CD4-positive, alpha-beta T cell (primary cell): ENCODE measurements at regions not wholly inside any gene's neighbourhood (a gene's known extent, or its start where the extent isn't known, plus 50 kb on each side); places are given as distances from the start of the nearest gene placed in this dataset.

Experiments
- ATAC-seq: fragments of 200-7000 bp; cut with Tn5 transposase; one replicate; pipeline ENCODE4 v1.10.0; 2022; ENCODE audit warnings: mild to moderate bottlenecking; ENCODE audit not compliant: poor library complexity
- CTCF ChIA-PET: fragments of 350-600 bp; sonication (Branson Sonifier 250); formaldehyde crosslinking; loops from one replicate; lab custom pipeline; 2021; ENCODE audit warnings: antibody characterized with exemption, inconsistent platforms; lab: Charles Lee
- POLR2A ChIA-PET: fragments of 350-600 bp; sonication (Branson Sonifier 250); formaldehyde crosslinking; loops from one replicate; lab custom pipeline; 2021; ENCODE audit warnings: antibody characterized with exemption, inconsistent platforms; lab: Charles Lee
- DNase-seq, 14 experiments: peaks; one replicate each; pipeline ENCODE4 v3.0.0-alpha.2; 2013 to 2020; ENCODE audit warnings: mixed read lengths in 2 of 14
- H3K27ac ChIP-seq, 2 donors: one replicate each; pipeline versions ENCODE4 v1.5.1 to v1.7.0; 2013; ENCODE audit warnings: low read length in 2 of 2, low read depth in 1 of 2, mild to moderate bottlenecking in 1 of 2
- H3K27me3 ChIP-seq, 2 experiments: 1 replicate in 1 of 2; 2 replicates in 1 of 2; pipeline versions ENCODE4 v1.6.1 to v1.7.0; 2013; ENCODE audit warnings: low read length in 2 of 2, control low read depth in 1 of 2, mild to moderate bottlenecking in 1 of 2, moderate library complexity in 1 of 2; ENCODE audit not compliant: insufficient read depth in 2 of 2, control insufficient read depth in 1 of 2
- H3K36me3 ChIP-seq: one replicate; pipeline ENCODE4 v1.6.1; 2013; ENCODE audit warnings: low read length, control low read depth; ENCODE audit not compliant: insufficient read depth
- H3K4me1 ChIP-seq: one replicate; pipeline ENCODE4 v1.6.1; 2013; ENCODE audit warnings: low read length, control low read depth; ENCODE audit not compliant: insufficient read depth
- H3K4me3 ChIP-seq: one replicate; pipeline ENCODE4 v1.5.1; 2013; ENCODE audit warnings: mild to moderate bottlenecking, low read length, moderate library complexity
- H3K9me3 ChIP-seq, 2 experiments: 1 replicate in 1 of 2; 2 replicates in 1 of 2; pipeline versions ENCODE4 v1.6.1 to v1.7.0; 2013; ENCODE audit warnings: low read length in 2 of 2, mild to moderate bottlenecking in 2 of 2, control low read depth in 1 of 2, moderate library complexity in 1 of 2; ENCODE audit not compliant: control insufficient read depth in 1 of 2, insufficient read depth in 1 of 2
- H3K27ac Mint-ChIP-seq: one replicate; pipeline ENCODE4 v1.8.0; 2020; ENCODE audit warnings: mixed read lengths
- H3K27me3 Mint-ChIP-seq: one replicate; pipeline ENCODE4 v1.8.0; 2021; ENCODE audit warnings: mixed read lengths
- H3K36me3 Mint-ChIP-seq: one replicate; pipeline ENCODE4 v1.8.0; 2021; ENCODE audit warnings: low read depth, mixed read lengths
- H3K4me1 Mint-ChIP-seq: one replicate; pipeline ENCODE4 v1.8.0; 2021; ENCODE audit warnings: low read depth, mixed read lengths
- H3K4me3 Mint-ChIP-seq: one replicate; pipeline ENCODE4 v1.8.0; 2020; ENCODE audit warnings: mild to moderate bottlenecking, mixed read lengths
- H3K9me3 Mint-ChIP-seq: one replicate; pipeline ENCODE4 v1.8.0; 2020; ENCODE audit warnings: mixed read lengths
- intact Hi-C, 2 experiments: fragments of 100-400 bp; cut with DNase I in 1 of 2; cut with micrococcal nuclease in 1 of 2; formaldehyde crosslinking; loops; one replicate each; pipeline versions ENCODE4 v1.15.1 to v1.9.0; 2023 to 2025; cut with DNase I, micrococcal nuclease
- TF ChIP-seq, protein P1 (sequence below): fragments of 200-600 bp; IDR thresholded peaks from one replicate; pipeline ENCODE4 v1.8.0; 2022; ENCODE audit warnings: antibody characterized with exemption, mild to moderate bottlenecking

GRCh38 chr7:124202546-124202945 lies 169.7 kb upstream of the TMEM229A start:
- intact Hi-C loops: no loop called here
- H3K4me3 Mint-ChIP-seq: no peak overlapping the region
- H3K27me3 ChIP-seq: no peaks in the 10 kb centered on the region
- H3K27ac Mint-ChIP-seq: no peak overlapping the region
- ATAC-seq (no peak), DNase-seq (no peak)
- H3K4me3 ChIP-seq: no peak overlapping the region
- no peaks in the 10 kb centered on the region for H3K4me1 Mint-ChIP-seq
- H3K9me3 Mint-ChIP-seq: peaks cover 7% of the 10 kb centered on the region
- H3K27ac ChIP-seq: no peak overlapping the region
- ChIA-PET POLR2A (no interaction called here), CTCF (no interaction called here)
- H3K9me3 ChIP-seq: no peaks in the 10 kb centered on the region
- TF ChIP-seq, protein P1, sequence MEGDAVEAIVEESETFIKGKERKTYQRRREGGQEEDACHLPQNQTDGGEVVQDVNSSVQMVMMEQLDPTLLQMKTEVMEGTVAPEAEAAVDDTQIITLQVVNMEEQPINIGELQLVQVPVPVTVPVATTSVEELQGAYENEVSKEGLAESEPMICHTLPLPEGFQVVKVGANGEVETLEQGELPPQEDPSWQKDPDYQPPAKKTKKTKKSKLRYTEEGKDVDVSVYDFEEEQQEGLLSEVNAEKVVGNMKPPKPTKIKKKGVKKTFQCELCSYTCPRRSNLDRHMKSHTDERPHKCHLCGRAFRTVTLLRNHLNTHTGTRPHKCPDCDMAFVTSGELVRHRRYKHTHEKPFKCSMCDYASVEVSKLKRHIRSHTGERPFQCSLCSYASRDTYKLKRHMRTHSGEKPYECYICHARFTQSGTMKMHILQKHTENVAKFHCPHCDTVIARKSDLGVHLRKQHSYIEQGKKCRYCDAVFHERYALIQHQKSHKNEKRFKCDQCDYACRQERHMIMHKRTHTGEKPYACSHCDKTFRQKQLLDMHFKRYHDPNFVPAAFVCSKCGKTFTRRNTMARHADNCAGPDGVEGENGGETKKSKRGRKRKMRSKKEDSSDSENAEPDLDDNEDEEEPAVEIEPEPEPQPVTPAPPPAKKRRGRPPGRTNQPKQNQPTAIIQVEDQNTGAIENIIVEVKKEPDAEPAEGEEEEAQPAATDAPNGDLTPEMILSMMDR: no peak
- no peaks in the 10 kb centered on the region for H3K27me3 Mint-ChIP-seq
- H3K4me1 ChIP-seq: no peaks in the 10 kb centered on the region
- no peaks in the 10 kb centered on the region for H3K36me3 ChIP-seq
- no peaks in the 10 kb centered on the region for H3K36me3 Mint-ChIP-seq

DNA sequence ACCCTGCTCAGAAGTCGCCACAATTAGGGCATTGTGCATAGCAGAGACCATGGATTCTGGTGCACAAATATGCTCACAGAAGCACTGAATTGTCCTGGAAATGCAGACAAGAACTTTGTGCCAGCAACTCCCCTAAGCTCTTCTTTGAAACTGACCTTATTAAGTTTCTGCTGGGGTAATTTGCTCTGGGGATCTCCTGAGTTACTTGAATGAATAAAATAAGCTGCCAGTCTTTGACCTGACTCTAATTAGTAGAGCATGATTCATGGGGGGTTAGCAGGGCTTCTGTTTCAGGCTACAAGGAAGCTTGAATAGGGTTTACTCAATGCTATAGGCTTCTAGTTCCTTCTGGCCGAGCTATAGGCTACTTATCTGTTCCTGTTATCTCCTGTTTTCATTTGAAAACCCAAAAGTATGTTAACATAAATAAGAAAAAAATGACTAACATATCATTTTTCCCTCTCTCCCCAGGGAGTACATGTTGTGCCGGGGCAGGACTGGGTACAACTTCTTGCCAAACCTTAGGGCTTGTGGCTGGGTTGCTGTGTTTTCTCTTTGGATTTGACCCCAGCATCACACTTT lies 169.0 kb upstream of the TMEM229A start:
- Mint-ChIP-seq H3K36me3 (no peaks in the 10 kb centered on the region), H3K9me3 (peaks cover 7% of the 10 kb centered on the region), H3K4me3 (no peak overlapping the region), H3K27ac (no peak overlapping the region), H3K27me3 (no peaks in the 10 kb centered on the region), H3K4me1 (no peaks in the 10 kb centered on the region)
- H3K4me1 ChIP-seq: no peaks in the 10 kb centered on the region
- no peak overlapping the region for H3K4me3 ChIP-seq
- no peaks in the 10 kb centered on the region for H3K36me3 ChIP-seq
- no peak overlapping the region for H3K27ac ChIP-seq
- no peak for DNase-seq
- TF ChIP-seq, protein P1: no peak
- intact Hi-C loops: no loop called here
- ChIA-PET POLR2A (no interaction called here), CTCF (no interaction called here)
- ATAC-seq: no peak
- H3K27me3 ChIP-seq: no peaks in the 10 kb centered on the region
- no peaks in the 10 kb centered on the region for H3K9me3 ChIP-seq

- Histone ChIP-seq H3K27ac (no peak overlapping the region), H3K27me3 (no peaks in the 10 kb centered on the region), H3K4me1 (no peaks in the 10 kb centered on the region), H3K9me3 (no peaks in the 10 kb centered on the region), H3K4me3 (no peak overlapping the region), H3K36me3 (no peaks in the 10 kb centered on the region)
- ChIA-PET POLR2A (no interaction called here), CTCF (no interaction called here)
- Mint-ChIP-seq H3K36me3 (no peaks in the 10 kb centered on the region), H3K27me3 (no peaks in the 10 kb centered on the region), H3K27ac (no peak overlapping the region), H3K4me3 (no peak overlapping the region), H3K4me1 (no peaks in the 10 kb centered on the region), H3K9me3 (peaks cover 7% of the 10 kb centered on the region)
- TF ChIP-seq, protein P1: no peak
- DNase-seq: no peak
- intact Hi-C loops: no loop called here
- ATAC-seq: no peak
Observed at GRCh38 chr7:124196519-124196918, 163.7 kb upstream of the TMEM229A start.
